ENCODE measurements at regions not wholly inside any gene's neighbourhood (a gene's known extent, or its start where the extent isn't known, plus 50 kb on each side); places are given as distances from the start of the nearest gene placed in this dataset.

- no peak for DNase-seq
These were observed 399.0 kb upstream of the LRRTM1 start for GRCh38 chr2:80703532-80703931.

GRCh38 chr2:80700961-80701360 is 396.4 kb upstream of the LRRTM1 start:
- no peak for DNase-seq
